ENCODE measurements at regions not wholly inside any gene's neighbourhood (a gene's known extent, or its start where the extent isn't known, plus 50 kb on each side); places are given as distances from the start of the nearest gene placed in this dataset.

GRCh38 chr6:95365454-95365853, 211.9 kb upstream of the MANEA start:
- Histone ChIP-seq H2AK5ac (ENCODE audit: low read depth, low read length) (no peak overlapping the region), H3K4me1 (ENCODE audit: control insufficient read depth, insufficient read depth, low read length) (no peaks in the 10 kb centered on the region), H3K14ac (replicated peaks; ENCODE audit: low read depth, low read length) (no peak overlapping the region), H3K79me1 (ENCODE audit: low read depth in 1 of 2, low read length in 2 of 2) (no peaks in the 10 kb centered on the region), H2BK120ac (ENCODE audit: low read depth, low read length) (no peak overlapping the region), H3K4ac (ENCODE audit: low read depth, low read length) (no peak overlapping the region), H4K91ac (ENCODE audit: insufficient read depth, low read depth, low read length) (no peak overlapping the region), H2BK5ac (ENCODE audit: low read depth, low read length, poor library complexity, severe bottlenecking) (no peak overlapping the region), H3K9me3 (ENCODE audit: control insufficient read depth, insufficient read depth, low read length) (no peaks in the 10 kb centered on the region), H3K36me3 (ENCODE audit: control insufficient read depth, insufficient read depth, low read length) (no peaks in the 10 kb centered on the region), H2BK20ac (ENCODE audit: low read depth, low read length) (no peak overlapping the region), H3K27ac (ENCODE audit: insufficient read depth, low read length) (no peak overlapping the region), H3K27me3 (ENCODE audit: control insufficient read depth, insufficient read depth, low read length) (no peaks in the 10 kb centered on the region), H2BK15ac (ENCODE audit: low read depth, low read length) (no peak overlapping the region), H2AK9ac (replicated peaks; ENCODE audit: low read depth, low read length, poor library complexity) (no peak overlapping the region), H2AFZ (replicated peaks; ENCODE audit: low read length, poor library complexity) (no peak overlapping the region), H3K23ac (ENCODE audit: low read depth, low read length) (no peak overlapping the region), H4K5ac (ENCODE audit: low read depth, low read length) (no peak overlapping the region), H4K8ac (ENCODE audit: low read depth in 2 of 2, low read length in 2 of 2) (no peak overlapping the region), H3K18ac (ENCODE audit: low read depth, low read length) (no peak overlapping the region), H3K9ac (ENCODE audit: low read depth, low read length) (no peak overlapping the region), H3K4me3 (ENCODE audit: insufficient read depth, low read depth, low read length) (no peak overlapping the region), H3K4me2 (ENCODE audit: low read depth, low read length) (no peak overlapping the region), H3K56ac (ENCODE audit: extremely low read depth, insufficient read depth, low read length) (no peak overlapping the region), H3K9me1 (ENCODE audit: insufficient read depth, low read length) (no peaks in the 10 kb centered on the region), H4K20me1 (ENCODE audit: insufficient read depth, low read length) (no peaks in the 10 kb centered on the region)
- no peak for DNase-seq
- in situ Hi-C loops (cut with MboI; ENCODE audit: low sequenced_read_pairs) (loop anchor here (25.0 kb wide), 1 partner anchor 1697 kb away; no protein-coding TSS in a partner anchor), intact Hi-C loops (cut with micrococcal nuclease) (loop anchor here (10.0 kb wide), 1 partner anchor 1689 kb away; no protein-coding TSS in a partner anchor), dilution Hi-C loops (cut with HindIII; ENCODE audit: low sequenced_read_pairs, unreplicated experiment) (no loop called here)
- BruUV-seq (replicated peaks), result no TSS peak
- no CpG with 5 or more reads among the region's 2 CpGs for WGBS, 2 experiments (ENCODE audit: extremely low coverage in 2 of 2, insufficient read length in 1 of 2)
- TF ChIP-seq CEBPB (IDR thresholded peaks at IDR 0.05; ENCODE audit: low read depth, low read length) (no peak), RFX5 (IDR thresholded peaks at IDR 0.05; ENCODE audit: low read depth, low read length) (no peak), BHLHE40 (IDR thresholded peaks at IDR 0.05; ENCODE audit: low read depth, low read length) (no peak), RCOR1 (IDR thresholded peaks at IDR 0.05; ENCODE audit: insufficient replicate concordance, low read length) (no peak), POLR2A (IDR thresholded peaks at IDR 0.05; ENCODE audit: low read depth, low read length) (no peak), CHD1 (IDR thresholded peaks at IDR 0.05; ENCODE audit: low read depth, low read length) (no peak), MXI1 (IDR thresholded peaks at IDR 0.05; ENCODE audit: borderline replicate concordance, low read depth, low read length) (no peak), NFE2L2 (IDR thresholded peaks at IDR 0.05; ENCODE audit: low read depth, low read length) (no peak), SMC3 (IDR thresholded peaks at IDR 0.05; ENCODE audit: low read depth, low read length) (no peak), MAFK (IDR thresholded peaks at IDR 0.05; ENCODE audit: low read depth, low read length) (no peak), RAD21 (IDR thresholded peaks at IDR 0.05; ENCODE audit: low read length) (no peak), FOS (IDR thresholded peaks at IDR 0.05; ENCODE audit: low read depth, low read length) (no peak), MAZ (IDR thresholded peaks at IDR 0.05; ENCODE audit: borderline replicate concordance, low read depth, low read length) (no peak)
- TF ChIP-seq, protein P1, sequence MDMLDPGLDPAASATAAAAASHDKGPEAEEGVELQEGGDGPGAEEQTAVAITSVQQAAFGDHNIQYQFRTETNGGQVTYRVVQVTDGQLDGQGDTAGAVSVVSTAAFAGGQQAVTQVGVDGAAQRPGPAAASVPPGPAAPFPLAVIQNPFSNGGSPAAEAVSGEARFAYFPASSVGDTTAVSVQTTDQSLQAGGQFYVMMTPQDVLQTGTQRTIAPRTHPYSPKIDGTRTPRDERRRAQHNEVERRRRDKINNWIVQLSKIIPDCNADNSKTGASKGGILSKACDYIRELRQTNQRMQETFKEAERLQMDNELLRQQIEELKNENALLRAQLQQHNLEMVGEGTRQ (IDR thresholded peaks at IDR 0.05; ENCODE audit: low read depth, low read length), result no peak
- TF ChIP-seq, protein P2, sequence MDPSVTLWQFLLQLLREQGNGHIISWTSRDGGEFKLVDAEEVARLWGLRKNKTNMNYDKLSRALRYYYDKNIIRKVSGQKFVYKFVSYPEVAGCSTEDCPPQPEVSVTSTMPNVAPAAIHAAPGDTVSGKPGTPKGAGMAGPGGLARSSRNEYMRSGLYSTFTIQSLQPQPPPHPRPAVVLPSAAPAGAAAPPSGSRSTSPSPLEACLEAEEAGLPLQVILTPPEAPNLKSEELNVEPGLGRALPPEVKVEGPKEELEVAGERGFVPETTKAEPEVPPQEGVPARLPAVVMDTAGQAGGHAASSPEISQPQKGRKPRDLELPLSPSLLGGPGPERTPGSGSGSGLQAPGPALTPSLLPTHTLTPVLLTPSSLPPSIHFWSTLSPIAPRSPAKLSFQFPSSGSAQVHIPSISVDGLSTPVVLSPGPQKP (IDR thresholded peaks at IDR 0.05; ENCODE audit: borderline replicate concordance, low read depth, low read length), result no peak
- TF ChIP-seq, protein P3, sequence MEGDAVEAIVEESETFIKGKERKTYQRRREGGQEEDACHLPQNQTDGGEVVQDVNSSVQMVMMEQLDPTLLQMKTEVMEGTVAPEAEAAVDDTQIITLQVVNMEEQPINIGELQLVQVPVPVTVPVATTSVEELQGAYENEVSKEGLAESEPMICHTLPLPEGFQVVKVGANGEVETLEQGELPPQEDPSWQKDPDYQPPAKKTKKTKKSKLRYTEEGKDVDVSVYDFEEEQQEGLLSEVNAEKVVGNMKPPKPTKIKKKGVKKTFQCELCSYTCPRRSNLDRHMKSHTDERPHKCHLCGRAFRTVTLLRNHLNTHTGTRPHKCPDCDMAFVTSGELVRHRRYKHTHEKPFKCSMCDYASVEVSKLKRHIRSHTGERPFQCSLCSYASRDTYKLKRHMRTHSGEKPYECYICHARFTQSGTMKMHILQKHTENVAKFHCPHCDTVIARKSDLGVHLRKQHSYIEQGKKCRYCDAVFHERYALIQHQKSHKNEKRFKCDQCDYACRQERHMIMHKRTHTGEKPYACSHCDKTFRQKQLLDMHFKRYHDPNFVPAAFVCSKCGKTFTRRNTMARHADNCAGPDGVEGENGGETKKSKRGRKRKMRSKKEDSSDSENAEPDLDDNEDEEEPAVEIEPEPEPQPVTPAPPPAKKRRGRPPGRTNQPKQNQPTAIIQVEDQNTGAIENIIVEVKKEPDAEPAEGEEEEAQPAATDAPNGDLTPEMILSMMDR (conservative IDR thresholded peaks at IDR 0.05; ENCODE audit: low read depth, low read length), result no peak
- POLR2A ChIA-PET (ENCODE audit: unreplicated experiment), result no interaction called here
- CTCF ChIA-PET, result no interaction called here
- ATAC-seq (ENCODE audit: low read depth), result no peak

Data from IMR-90 (cell line).